ENCODE measurements at regions not wholly inside any gene's neighbourhood (a gene's known extent, or its start where the extent isn't known, plus 50 kb on each side); places are given as distances from the start of the nearest gene placed in this dataset.

DNA sequence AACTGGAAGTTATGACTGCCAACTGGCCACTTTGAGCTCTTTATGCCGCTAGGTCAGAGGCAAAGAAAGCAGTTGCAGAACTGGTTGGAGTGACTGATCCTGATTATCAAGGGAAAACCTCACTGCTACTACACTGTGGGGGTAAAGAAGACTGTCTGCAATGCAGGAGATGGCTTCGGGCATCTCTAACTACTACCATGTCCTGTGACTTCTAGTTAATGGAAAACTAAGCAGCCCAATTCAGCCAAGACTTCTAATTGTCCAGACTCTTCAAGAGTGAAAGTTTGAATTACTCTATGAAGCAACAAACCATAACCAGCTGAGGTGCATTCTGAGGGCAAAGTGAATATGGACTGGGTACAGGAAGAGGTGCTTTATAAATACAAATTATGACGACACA lies 773.6 kb upstream of the SLC35B3 start:
- no peaks in the 10 kb centered on the region for H3K4me1 ChIP-seq (ENCODE audit: control insufficient read depth in 4 of 4, insufficient read depth in 4 of 4, low read length in 3 of 4)
- no peak overlapping the region for H3K9ac ChIP-seq (ENCODE audit: low read depth in 1 of 2, low read length in 2 of 2)
- 86% methylated on average over 3 of the region's 3 CpGs for WGBS
- no peaks in the 10 kb centered on the region for H3K9me3 ChIP-seq (ENCODE audit: control insufficient read depth in 4 of 4, low read length in 3 of 4)
- H3K4me3 ChIP-seq (ENCODE audit: low read depth in 1 of 3, low read length in 3 of 3): no peak overlapping the region
- TF ChIP-seq SP1 (IDR thresholded peaks at IDR 0.05) (no peak), YY1 (IDR thresholded peaks at IDR 0.05) (no peak), GABPA (IDR thresholded peaks at IDR 0.05 in 1 of 2, conservative IDR thresholded peaks at IDR 0.05 in 1 of 2) (no peak), RXRA (IDR thresholded peaks at IDR 0.05) (no peak), FOXA2 (IDR thresholded peaks at IDR 0.05) (no peak)
- TF ChIP-seq, protein P1, sequence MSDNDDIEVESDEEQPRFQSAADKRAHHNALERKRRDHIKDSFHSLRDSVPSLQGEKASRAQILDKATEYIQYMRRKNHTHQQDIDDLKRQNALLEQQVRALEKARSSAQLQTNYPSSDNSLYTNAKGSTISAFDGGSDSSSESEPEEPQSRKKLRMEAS (IDR thresholded peaks at IDR 0.05): no peak
- TF ChIP-seq, protein P2, sequence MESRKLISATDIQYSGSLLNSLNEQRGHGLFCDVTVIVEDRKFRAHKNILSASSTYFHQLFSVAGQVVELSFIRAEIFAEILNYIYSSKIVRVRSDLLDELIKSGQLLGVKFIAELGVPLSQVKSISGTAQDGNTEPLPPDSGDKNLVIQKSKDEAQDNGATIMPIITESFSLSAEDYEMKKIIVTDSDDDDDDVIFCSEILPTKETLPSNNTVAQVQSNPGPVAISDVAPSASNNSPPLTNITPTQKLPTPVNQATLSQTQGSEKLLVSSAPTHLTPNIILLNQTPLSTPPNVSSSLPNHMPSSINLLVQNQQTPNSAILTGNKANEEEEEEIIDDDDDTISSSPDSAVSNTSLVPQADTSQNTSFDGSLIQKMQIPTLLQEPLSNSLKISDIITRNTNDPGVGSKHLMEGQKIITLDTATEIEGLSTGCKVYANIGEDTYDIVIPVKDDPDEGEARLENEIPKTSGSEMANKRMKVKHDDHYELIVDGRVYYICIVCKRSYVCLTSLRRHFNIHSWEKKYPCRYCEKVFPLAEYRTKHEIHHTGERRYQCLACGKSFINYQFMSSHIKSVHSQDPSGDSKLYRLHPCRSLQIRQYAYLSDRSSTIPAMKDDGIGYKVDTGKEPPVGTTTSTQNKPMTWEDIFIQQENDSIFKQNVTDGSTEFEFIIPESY (IDR thresholded peaks at IDR 0.05): no peak
- TF ChIP-seq, protein P3, sequence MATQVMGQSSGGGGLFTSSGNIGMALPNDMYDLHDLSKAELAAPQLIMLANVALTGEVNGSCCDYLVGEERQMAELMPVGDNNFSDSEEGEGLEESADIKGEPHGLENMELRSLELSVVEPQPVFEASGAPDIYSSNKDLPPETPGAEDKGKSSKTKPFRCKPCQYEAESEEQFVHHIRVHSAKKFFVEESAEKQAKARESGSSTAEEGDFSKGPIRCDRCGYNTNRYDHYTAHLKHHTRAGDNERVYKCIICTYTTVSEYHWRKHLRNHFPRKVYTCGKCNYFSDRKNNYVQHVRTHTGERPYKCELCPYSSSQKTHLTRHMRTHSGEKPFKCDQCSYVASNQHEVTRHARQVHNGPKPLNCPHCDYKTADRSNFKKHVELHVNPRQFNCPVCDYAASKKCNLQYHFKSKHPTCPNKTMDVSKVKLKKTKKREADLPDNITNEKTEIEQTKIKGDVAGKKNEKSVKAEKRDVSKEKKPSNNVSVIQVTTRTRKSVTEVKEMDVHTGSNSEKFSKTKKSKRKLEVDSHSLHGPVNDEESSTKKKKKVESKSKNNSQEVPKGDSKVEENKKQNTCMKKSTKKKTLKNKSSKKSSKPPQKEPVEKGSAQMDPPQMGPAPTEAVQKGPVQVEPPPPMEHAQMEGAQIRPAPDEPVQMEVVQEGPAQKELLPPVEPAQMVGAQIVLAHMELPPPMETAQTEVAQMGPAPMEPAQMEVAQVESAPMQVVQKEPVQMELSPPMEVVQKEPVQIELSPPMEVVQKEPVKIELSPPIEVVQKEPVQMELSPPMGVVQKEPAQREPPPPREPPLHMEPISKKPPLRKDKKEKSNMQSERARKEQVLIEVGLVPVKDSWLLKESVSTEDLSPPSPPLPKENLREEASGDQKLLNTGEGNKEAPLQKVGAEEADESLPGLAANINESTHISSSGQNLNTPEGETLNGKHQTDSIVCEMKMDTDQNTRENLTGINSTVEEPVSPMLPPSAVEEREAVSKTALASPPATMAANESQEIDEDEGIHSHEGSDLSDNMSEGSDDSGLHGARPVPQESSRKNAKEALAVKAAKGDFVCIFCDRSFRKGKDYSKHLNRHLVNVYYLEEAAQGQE (IDR thresholded peaks at IDR 0.05): no peak
- no peak for DNase-seq (ENCODE audit: low spot score)
- no peak overlapping the region for H3K27ac ChIP-seq (ENCODE audit: low read depth in 1 of 2, low read length in 2 of 2)
- no peaks in the 10 kb centered on the region for H3K27me3 ChIP-seq (ENCODE audit: control insufficient read depth in 4 of 4, insufficient read depth in 4 of 4, low read length in 3 of 4)
- no peaks in the 10 kb centered on the region for H3K36me3 ChIP-seq (ENCODE audit: control insufficient read depth in 4 of 4, insufficient read depth in 3 of 4, low read depth in 1 of 4, low read length in 3 of 4)

DNA sequence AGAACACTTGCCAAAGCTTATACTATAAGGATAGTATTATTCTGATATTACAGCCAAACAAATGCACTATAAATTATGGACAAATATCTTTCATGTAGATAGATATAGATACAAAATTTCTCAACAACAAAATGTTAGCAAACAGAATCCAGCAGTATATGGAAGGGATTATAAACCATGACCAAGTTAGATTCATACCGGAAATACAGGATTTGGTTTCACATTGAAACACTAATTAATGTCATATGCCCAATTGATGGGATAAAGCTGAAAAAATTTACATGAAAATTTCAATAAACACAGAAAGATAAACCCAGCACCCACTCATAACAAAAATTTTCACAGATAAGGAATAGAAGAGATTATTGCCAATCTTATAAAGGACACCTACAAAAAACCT lies 770.3 kb upstream of the SLC35B3 start:
- no peaks in the 10 kb centered on the region for H3K27me3 ChIP-seq (ENCODE audit: control insufficient read depth in 4 of 4, insufficient read depth in 4 of 4, low read length in 3 of 4)
- DNase-seq (ENCODE audit: low spot score): no peak
- WGBS: 93% methylated on average over 1 of the region's 1 CpG
- no peak overlapping the region for H3K27ac ChIP-seq (ENCODE audit: low read depth in 1 of 2, low read length in 2 of 2)
- no peaks in the 10 kb centered on the region for H3K9me3 ChIP-seq (ENCODE audit: control insufficient read depth in 4 of 4, low read length in 3 of 4)
- TF ChIP-seq, protein P1 (IDR thresholded peaks at IDR 0.05): no peak
- no peak for TF ChIP-seq SP1 (IDR thresholded peaks at IDR 0.05)
- TF ChIP-seq GABPA (IDR thresholded peaks at IDR 0.05 in 1 of 2, conservative IDR thresholded peaks at IDR 0.05 in 1 of 2): no peak
- TF ChIP-seq EGR1 (IDR thresholded peaks at IDR 0.05; ENCODE audit: low read depth in 2 of 2): no peak
- no peak for TF ChIP-seq FOXA2 (IDR thresholded peaks at IDR 0.05)
- TF ChIP-seq NR2F2 (IDR thresholded peaks at IDR 0.05): no peak
- TF ChIP-seq YY1 (IDR thresholded peaks at IDR 0.05): no peak
- TF ChIP-seq RAD21 (IDR thresholded peaks at IDR 0.05): no peak
- no peak for TF ChIP-seq JUND (IDR thresholded peaks at IDR 0.05)
- TF ChIP-seq HNF4G (IDR thresholded peaks at IDR 0.05): no peak
- TF ChIP-seq, protein P3 (IDR thresholded peaks at IDR 0.05): no peak
- TF ChIP-seq, protein P4, sequence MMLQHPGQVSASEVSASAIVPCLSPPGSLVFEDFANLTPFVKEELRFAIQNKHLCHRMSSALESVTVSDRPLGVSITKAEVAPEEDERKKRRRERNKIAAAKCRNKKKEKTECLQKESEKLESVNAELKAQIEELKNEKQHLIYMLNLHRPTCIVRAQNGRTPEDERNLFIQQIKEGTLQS (IDR thresholded peaks at IDR 0.05): no peak
- TF ChIP-seq, protein P2 (IDR thresholded peaks at IDR 0.05): no peak
- TF ChIP-seq, protein P5, sequence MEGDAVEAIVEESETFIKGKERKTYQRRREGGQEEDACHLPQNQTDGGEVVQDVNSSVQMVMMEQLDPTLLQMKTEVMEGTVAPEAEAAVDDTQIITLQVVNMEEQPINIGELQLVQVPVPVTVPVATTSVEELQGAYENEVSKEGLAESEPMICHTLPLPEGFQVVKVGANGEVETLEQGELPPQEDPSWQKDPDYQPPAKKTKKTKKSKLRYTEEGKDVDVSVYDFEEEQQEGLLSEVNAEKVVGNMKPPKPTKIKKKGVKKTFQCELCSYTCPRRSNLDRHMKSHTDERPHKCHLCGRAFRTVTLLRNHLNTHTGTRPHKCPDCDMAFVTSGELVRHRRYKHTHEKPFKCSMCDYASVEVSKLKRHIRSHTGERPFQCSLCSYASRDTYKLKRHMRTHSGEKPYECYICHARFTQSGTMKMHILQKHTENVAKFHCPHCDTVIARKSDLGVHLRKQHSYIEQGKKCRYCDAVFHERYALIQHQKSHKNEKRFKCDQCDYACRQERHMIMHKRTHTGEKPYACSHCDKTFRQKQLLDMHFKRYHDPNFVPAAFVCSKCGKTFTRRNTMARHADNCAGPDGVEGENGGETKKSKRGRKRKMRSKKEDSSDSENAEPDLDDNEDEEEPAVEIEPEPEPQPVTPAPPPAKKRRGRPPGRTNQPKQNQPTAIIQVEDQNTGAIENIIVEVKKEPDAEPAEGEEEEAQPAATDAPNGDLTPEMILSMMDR (IDR thresholded peaks at IDR 0.05; ENCODE audit: low read depth, low read length, missing input control): no peak
- TF ChIP-seq FOXA1 (IDR thresholded peaks at IDR 0.05): no peak
- no peak for TF ChIP-seq TAF1 (conservative IDR thresholded peaks at IDR 0.05)
- TF ChIP-seq HNF4A (conservative IDR thresholded peaks at IDR 0.05): no peak
- TF ChIP-seq RXRA (IDR thresholded peaks at IDR 0.05): no peak
- no peak overlapping the region for H3K4me3 ChIP-seq (ENCODE audit: low read depth in 1 of 3, low read length in 3 of 3)
- H3K36me3 ChIP-seq (ENCODE audit: control insufficient read depth in 4 of 4, insufficient read depth in 3 of 4, low read depth in 1 of 4, low read length in 3 of 4): no peaks in the 10 kb centered on the region
- H3K4me1 ChIP-seq (ENCODE audit: control insufficient read depth in 4 of 4, insufficient read depth in 4 of 4, low read length in 3 of 4): no peaks in the 10 kb centered on the region
- H3K9ac ChIP-seq (ENCODE audit: low read depth in 1 of 2, low read length in 2 of 2): no peak overlapping the region

Measured in liver (tissue), 8 donors.